Activated CD4-positive, alpha-beta memory T cell treated with anti-CD3 and anti-CD28 coated beads, Interleukin-2, amount 10 ng/mL, durations not matched to agents 7 days and 5 days (primary cell): ENCODE measurements at regions not wholly inside any gene's neighbourhood (a gene's known extent, or its start where the extent isn't known, plus 50 kb on each side); places are given as distances from the start of the nearest gene placed in this dataset.

Source experiments
- CTCF ChIA-PET: fragments of 350-600 bp; sonication (Branson Sonifier 250); formaldehyde crosslinking; loops from one replicate; lab custom pipeline; 2021; ENCODE audit warnings: antibody characterized with exemption, inconsistent platforms; lab: Charles Lee
- POLR2A ChIA-PET: fragments of 350-600 bp; sonication (Branson Sonifier 250); formaldehyde crosslinking; loops from one replicate; lab custom pipeline; 2021; ENCODE audit warnings: antibody characterized with exemption; lab: Charles Lee
- DNase-seq: peaks from one replicate; pipeline ENCODE4 v3.0.0-alpha.2; 2020
- H3K27ac Mint-ChIP-seq: one replicate; pipeline ENCODE4 v1.8.0; 2021; ENCODE audit warnings: mild to moderate bottlenecking, mixed read lengths
- H3K27me3 Mint-ChIP-seq: one replicate; pipeline ENCODE4 v1.8.0; 2021; ENCODE audit warnings: mixed read lengths
- H3K36me3 Mint-ChIP-seq: one replicate; pipeline ENCODE4 v1.8.0; 2021; ENCODE audit warnings: low read depth, mixed read lengths
- H3K4me1 Mint-ChIP-seq: one replicate; pipeline ENCODE4 v1.8.0; 2021; ENCODE audit warnings: mixed read lengths
- H3K4me3 Mint-ChIP-seq: one replicate; pipeline ENCODE4 v1.8.0; 2021; ENCODE audit warnings: mild to moderate bottlenecking, mixed read lengths
- H3K9me3 Mint-ChIP-seq: one replicate; pipeline ENCODE4 v1.8.0; 2021; ENCODE audit warnings: mixed read lengths

DNA sequence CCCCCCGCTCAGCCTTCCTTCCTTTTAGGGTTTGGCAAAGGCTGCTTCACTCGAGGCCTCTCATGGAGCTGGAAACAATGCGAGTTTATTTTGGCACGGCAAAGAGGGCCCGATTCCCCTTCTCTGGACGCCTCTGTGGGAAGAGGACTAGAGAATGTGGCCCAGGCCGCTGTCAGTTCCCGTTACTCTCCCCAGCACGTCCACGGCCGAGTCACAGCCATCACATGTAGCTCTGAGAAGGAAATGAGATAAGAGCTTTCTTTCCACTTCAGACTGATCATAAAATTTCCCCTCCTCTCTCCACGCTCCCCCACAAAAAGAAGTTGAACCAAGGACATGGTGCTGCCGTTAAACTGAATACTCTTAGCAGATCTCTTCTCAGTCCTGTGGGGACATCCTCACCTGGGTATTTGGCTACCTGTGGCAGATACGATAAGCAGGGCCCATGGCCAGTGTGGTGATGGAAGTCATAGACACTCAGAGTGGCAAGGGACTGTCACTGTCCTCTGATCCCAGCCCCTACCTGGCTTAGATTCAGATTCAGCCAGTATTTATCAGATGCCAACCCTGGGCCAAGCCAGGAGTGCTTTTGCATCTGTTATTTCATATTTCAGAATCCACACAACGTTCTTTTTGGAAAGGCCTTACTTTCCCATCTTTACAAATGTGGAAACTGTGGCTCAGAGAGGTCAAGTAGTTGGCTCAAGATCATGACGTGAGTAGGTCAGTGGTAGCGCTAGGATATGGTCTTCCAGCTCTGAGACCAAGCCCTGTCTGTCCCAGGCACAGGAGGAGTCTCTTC, 101.2 kb downstream of the MCFD2 start:
- ChIA-PET POLR2A (no interaction called here), CTCF (no interaction called here)
- no peak overlapping the region for H3K4me3 Mint-ChIP-seq
- H3K36me3 Mint-ChIP-seq, result no peaks in the 10 kb centered on the region
- H3K27me3 Mint-ChIP-seq, result peaks cover 21% of the 10 kb centered on the region
- no peak overlapping the region for H3K27ac Mint-ChIP-seq
- no peaks in the 10 kb centered on the region for H3K9me3 Mint-ChIP-seq
- DNase-seq, result no peak
- H3K4me1 Mint-ChIP-seq, result no peaks in the 10 kb centered on the region

DNA sequence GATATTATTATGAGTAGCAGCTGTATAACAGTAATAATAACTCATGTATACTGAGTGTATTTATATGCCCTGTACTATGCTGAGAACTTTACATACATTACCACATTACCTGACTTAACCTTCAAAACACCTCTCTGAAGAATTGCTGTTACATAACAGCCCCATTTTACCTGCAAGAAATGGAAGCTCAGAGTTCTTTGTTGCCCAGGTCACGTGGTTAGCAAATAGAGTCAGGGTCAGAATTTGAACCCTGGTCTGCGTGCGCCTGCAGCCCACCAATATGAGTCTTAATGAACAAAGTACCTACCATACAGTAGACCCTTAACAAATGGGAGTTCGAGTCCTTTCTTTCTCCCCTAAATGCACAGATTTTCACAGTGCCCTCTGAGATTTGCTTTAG, 101.9 kb downstream of the MCFD2 start:
- ChIA-PET POLR2A (no interaction called here), CTCF (no interaction called here)
- H3K36me3 Mint-ChIP-seq, result no peaks in the 10 kb centered on the region

DNA sequence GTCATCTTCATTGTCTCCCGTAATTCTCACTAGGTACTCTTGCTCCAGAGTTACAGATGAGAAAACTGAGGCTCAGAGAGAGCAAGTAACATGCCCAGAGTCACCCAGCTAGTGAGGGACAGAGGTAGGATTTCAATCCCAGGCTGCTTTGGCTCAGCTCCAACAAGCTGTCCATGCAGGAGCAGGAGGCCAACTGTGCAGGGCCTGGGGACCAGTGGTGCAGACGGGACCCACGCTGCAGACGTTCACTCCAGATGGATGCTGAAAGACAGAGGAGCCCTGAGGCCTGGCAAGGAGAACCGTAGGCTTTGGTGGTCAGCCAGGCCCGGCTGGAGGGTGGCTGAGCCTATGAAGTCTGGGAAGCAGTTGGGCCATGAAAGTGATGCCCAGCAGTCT, 102.6 kb downstream of the MCFD2 start:
- no peaks in the 10 kb centered on the region for H3K9me3 Mint-ChIP-seq

More for the DNA sequence above, 101.9 kb downstream of the MCFD2 start:
- no peak for DNase-seq
- Mint-ChIP-seq H3K27ac (no peak overlapping the region), H3K4me1 (no peaks in the 10 kb centered on the region), H3K4me3 (no peak overlapping the region), H3K27me3 (peaks cover 22% of the 10 kb centered on the region), H3K9me3 (no peaks in the 10 kb centered on the region)

More for the DNA sequence above, 102.6 kb downstream of the MCFD2 start:
- POLR2A ChIA-PET, result no interaction called here
- CTCF ChIA-PET, result no interaction called here
- Mint-ChIP-seq H3K4me1 (no peaks in the 10 kb centered on the region), H3K27ac (no peak overlapping the region), H3K27me3 (peaks cover 24% of the 10 kb centered on the region), H3K4me3 (no peak overlapping the region), H3K36me3 (no peaks in the 10 kb centered on the region)
- DNase-seq, result no peak
